ENCODE measurements at regions not wholly inside any gene's neighbourhood (a gene's known extent, or its start where the extent isn't known, plus 50 kb on each side); places are given as distances from the start of the nearest gene placed in this dataset.

DNA sequence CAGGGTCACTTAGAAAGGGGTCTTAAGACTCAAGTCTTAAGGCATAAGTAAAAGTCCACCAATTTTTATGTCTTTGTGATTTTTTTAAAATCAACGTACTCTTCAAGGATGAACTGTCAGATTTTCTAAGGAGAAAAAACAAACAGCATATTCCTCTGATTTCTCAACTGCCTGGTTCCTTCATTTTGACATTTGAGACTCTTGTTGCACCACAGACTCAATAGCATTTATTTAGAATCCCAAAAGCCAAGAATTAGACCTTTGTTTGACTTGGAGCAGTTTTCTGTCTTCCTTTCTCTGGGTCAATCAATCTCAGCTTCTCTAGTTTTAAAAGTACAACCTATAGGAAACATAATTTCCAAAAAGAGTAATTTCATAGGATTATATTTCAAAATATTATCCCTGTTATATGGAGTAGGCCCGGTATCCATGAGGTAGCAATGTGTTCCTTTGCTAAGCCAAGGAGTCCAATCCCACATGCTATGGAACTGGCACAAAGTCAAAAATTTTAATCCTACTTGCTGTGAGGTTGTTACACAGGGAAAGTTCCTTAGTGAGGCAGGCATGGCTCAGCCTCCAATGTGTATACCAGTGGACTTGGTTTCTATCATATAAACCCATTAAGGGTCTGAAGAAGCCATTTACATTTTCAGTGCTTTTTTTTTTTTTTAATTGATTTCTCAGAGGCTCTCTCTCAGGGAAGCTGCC, 405.7 kb downstream of the KIF16B start:
- TF ChIP-seq, protein P1, sequence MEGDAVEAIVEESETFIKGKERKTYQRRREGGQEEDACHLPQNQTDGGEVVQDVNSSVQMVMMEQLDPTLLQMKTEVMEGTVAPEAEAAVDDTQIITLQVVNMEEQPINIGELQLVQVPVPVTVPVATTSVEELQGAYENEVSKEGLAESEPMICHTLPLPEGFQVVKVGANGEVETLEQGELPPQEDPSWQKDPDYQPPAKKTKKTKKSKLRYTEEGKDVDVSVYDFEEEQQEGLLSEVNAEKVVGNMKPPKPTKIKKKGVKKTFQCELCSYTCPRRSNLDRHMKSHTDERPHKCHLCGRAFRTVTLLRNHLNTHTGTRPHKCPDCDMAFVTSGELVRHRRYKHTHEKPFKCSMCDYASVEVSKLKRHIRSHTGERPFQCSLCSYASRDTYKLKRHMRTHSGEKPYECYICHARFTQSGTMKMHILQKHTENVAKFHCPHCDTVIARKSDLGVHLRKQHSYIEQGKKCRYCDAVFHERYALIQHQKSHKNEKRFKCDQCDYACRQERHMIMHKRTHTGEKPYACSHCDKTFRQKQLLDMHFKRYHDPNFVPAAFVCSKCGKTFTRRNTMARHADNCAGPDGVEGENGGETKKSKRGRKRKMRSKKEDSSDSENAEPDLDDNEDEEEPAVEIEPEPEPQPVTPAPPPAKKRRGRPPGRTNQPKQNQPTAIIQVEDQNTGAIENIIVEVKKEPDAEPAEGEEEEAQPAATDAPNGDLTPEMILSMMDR (conservative IDR thresholded peaks at IDR 0.05; ENCODE audit: low read length) = no peak
- TF ChIP-seq EZH2phosphoT487 (IDR thresholded peaks at IDR 0.05; ENCODE audit: borderline replicate concordance, low read depth, low read length) = no peak

Data from OCI-LY7 (cell line).